HCT116 (cell line): ENCODE measurements at regions not wholly inside any gene's neighbourhood (a gene's known extent, or its start where the extent isn't known, plus 50 kb on each side); places are given as distances from the start of the nearest gene placed in this dataset.
A peak's percentile ranks its signal among the peaks of the same experiment; 100 is the strongest.

Source experiments
- ATAC-seq: fragments of 200-7000 bp; cut with Tn5 transposase; 2 replicates; pipeline ENCODE4 v1.9.1; 2020; ENCODE audit warnings: mild to moderate bottlenecking, moderate library complexity
- BruUV-seq: library from RNA; stranded (reverse); fragments of 400-500 nt; replicated peaks from 2 replicates; lab custom pipeline; 2021; lab: Mats Ljungman, UMichigan
- CTCF ChIA-PET: fragments of 300-600 bp; sonication (Branson Sonifier 250); formaldehyde crosslinking; loops from one replicate; lab custom pipeline; 2021; ENCODE audit warnings: antibody characterized with exemption; lab: Charles Lee
- POLR2A ChIA-PET: fragments of 300-600, 350-600 bp; sonication (Branson Sonifier 250); formaldehyde crosslinking; loops from one replicate; lab custom pipeline; 2021; ENCODE audit warnings: antibody characterized with exemption; lab: Charles Lee
- RAD21 ChIA-PET, 2 experiments: fragments of 300-600 bp; sonication (Branson Sonifier 250); formaldehyde crosslinking; loops; one replicate each; lab custom pipeline; 2023; ENCODE audit warnings: low total read pairs in 2 of 2; ENCODE audit not compliant: uncharacterized antibody in 2 of 2, unreplicated experiment in 2 of 2, low non-redundant PET in 1 of 2; lab: Charles Lee
- DNase-seq: peaks from one replicate; pipeline ENCODE4 v3.0.0-alpha.2; 2010; ENCODE audit warnings: low read depth, low spot score
- H2AFZ ChIP-seq: fragments of 200-600 bp; shearing (Covaris generic), sonication (generic); 2 replicates; pipeline ENCODE4 v1.6.1; 2017; ENCODE audit warnings: low read depth, mixed run types, mixed read lengths, antibody characterized with exemption, low read length; ENCODE audit not compliant: poor library complexity, severe bottlenecking
- H3K27ac ChIP-seq: 2 replicates; pipeline ENCODE4 v1.5.1; 2012; ENCODE audit warnings: low read depth, low read length
- H3K27me3 ChIP-seq: fragments of 200-600 bp; sonication (generic); 2 replicates; pipeline ENCODE4 v1.6.1; 2016; ENCODE audit warnings: mixed run types, low read length, mixed read lengths; ENCODE audit not compliant: insufficient read depth
- H3K36me3 ChIP-seq, 2 experiments: fragments of 200-500 bp in 1 of 2; fragments of 200-600 bp in 1 of 2; sonication (Bioruptor generic) in 1 of 2; sonication (generic) in 1 of 2; 2 replicates each; pipeline versions ENCODE4 v1.5.1 to v1.6.1; 2014 to 2016; ENCODE audit warnings: low read length in 2 of 2, inconsistent platforms in 1 of 2, mixed read lengths in 1 of 2, mixed run types in 1 of 2; ENCODE audit not compliant: insufficient read depth in 2 of 2, control insufficient read depth in 1 of 2
- H3K4me1 ChIP-seq, 2 experiments: fragments of 200-600 bp in 1 of 2; sonication (generic) in 1 of 2; 2 replicates each; pipeline versions ENCODE4 v1.5.1 to v1.6.1; 2012 to 2017; ENCODE audit warnings: low read length in 2 of 2, inconsistent platforms in 1 of 2, mild to moderate bottlenecking in 1 of 2, mixed read lengths in 1 of 2, mixed run types in 1 of 2, moderate library complexity in 1 of 2; ENCODE audit not compliant: insufficient read depth in 2 of 2, control insufficient read depth in 1 of 2
- H3K4me2 ChIP-seq: fragments of 200-600 bp; sonication (generic); 2 replicates; pipeline ENCODE4 v1.6.1; 2017; ENCODE audit warnings: mixed run types, low read length, mixed read lengths
- H3K4me3 ChIP-seq, 2 experiments: fragments of 200-600 bp in 1 of 2; sonication (generic) in 1 of 2; replicated peaks in 1 of 2; 2 replicates each; pipeline ENCODE4 v1.5.1; 2011 to 2016; ENCODE audit warnings: low read length in 2 of 2, control low read depth in 1 of 2, low read depth in 1 of 2, mild to moderate bottlenecking in 1 of 2, mixed read lengths in 1 of 2, mixed run types in 1 of 2
- H3K79me2 ChIP-seq: fragments of 200-600 bp; sonication (generic); 2 replicates; pipeline ENCODE4 v1.6.1; 2017; ENCODE audit warnings: mild to moderate bottlenecking, mixed run types, low read length, moderate library complexity, mixed read lengths; ENCODE audit not compliant: insufficient read depth
- H3K9ac ChIP-seq: fragments of 200-600 bp; sonication (generic); 2 replicates; pipeline ENCODE4 v1.6.1; 2016; ENCODE audit warnings: low read length, mixed read lengths
- H3K9me2 ChIP-seq: fragments of 200-600 bp; sonication (generic), shearing (Covaris generic); 2 replicates; pipeline ENCODE4 v1.6.1; 2017; ENCODE audit warnings: mixed run types, mild to moderate bottlenecking, moderate library complexity; ENCODE audit not compliant: insufficient read depth
- H3K9me3 ChIP-seq, 2 experiments: fragments of 200-500 bp in 1 of 2; fragments of 200-600 bp in 1 of 2; sonication (Bioruptor generic) in 1 of 2; sonication (generic) in 1 of 2; 2 replicates each; pipeline ENCODE4 v1.6.1; 2014 to 2017; ENCODE audit warnings: low read length in 2 of 2, mixed read lengths in 2 of 2, inconsistent platforms in 1 of 2, low read depth in 1 of 2, mild to moderate bottlenecking in 1 of 2, mixed run types in 1 of 2, moderate library complexity in 1 of 2; ENCODE audit not compliant: control insufficient read depth in 1 of 2, insufficient read depth in 1 of 2
- H4K20me1 ChIP-seq: fragments of 200-600 bp; sonication (generic), shearing (Covaris generic); 2 replicates; pipeline ENCODE4 v1.6.1; 2017; ENCODE audit warnings: mixed run types, mild to moderate bottlenecking, moderate library complexity; ENCODE audit not compliant: insufficient read depth
- CEBPB ChIP-seq: IDR thresholded peaks from 2 replicates; pipeline ENCODE4 v1.6.1; 2012; ENCODE audit warnings: low read depth
- TCF7L2 ChIP-seq: IDR thresholded peaks from 2 replicates; pipeline ENCODE4 v1.7.0; 2011; ENCODE audit warnings: borderline replicate concordance, inconsistent platforms; ENCODE audit not compliant: insufficient read depth, insufficient read length; ENCODE audit errors: extremely low read depth
- ZNF274 ChIP-seq: fragments of 200-500 bp; sonication (Bioruptor generic); IDR thresholded peaks from 2 replicates; pipeline ENCODE4 v1.6.1; 2014; ENCODE audit warnings: mild to moderate bottlenecking, low read depth, low read length, inconsistent platforms
- intact Hi-C: fragments of 100-400 bp; cut with micrococcal nuclease; formaldehyde crosslinking; loops from 2 replicates; pipeline ENCODE4 v1.10.0; 2022
- TF ChIP-seq, protein P1 (sequence below): IDR thresholded peaks from 2 replicates; pipeline ENCODE4 v1.6.1; 2012

DNA sequence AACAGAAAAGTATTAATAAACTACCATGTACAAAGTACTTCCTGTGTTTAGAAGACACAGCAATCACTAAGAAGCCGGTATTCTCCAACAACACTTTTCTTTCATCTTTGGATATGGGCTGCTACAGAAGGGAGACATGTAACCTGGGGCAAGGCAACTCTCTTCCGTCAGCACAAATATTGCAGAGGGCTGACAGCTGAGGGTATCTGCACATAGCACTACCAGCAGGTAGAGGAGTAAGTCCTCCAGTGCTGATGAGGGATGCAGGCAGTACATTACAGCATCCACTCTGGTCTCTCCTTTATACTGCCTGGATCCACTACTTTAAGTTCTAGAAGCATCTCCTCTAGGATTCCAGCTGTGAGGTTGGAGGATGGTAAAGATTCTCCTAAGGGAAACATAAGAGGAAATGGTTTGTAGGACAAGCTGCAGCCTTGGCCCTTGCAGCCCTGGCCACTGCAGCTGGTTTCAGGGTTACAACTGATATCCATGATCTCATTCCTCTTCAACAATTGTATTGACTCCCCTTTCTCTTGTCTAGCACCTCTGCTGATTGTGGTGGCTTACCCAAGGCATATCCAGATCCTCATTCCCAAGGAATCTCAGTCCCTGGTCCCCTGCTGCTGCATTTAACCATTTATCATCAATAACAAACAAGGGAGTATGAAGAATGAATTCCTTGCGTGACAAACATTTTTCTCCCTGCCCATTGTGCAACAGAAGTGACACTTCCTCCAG is 110.7 kb upstream of the ADGRF1 start:
- RAD21 ChIA-PET: no interaction called here
- H3K9me2 ChIP-seq: no peaks in the 10 kb centered on the region
- DNase-seq: no peak
- no peaks in the 10 kb centered on the region for H3K79me2 ChIP-seq
- H3K4me2 ChIP-seq: 0 out of 2 replicates have a peak overlapping the region, but pooled peaks have one; percentile 11
- no peaks in the 10 kb centered on the region for H3K27me3 ChIP-seq
- BruUV-seq: no TSS peak
- H2AFZ ChIP-seq: no peak overlapping the region
- TF ChIP-seq TCF7L2 (no peak), CEBPB (0 out of 2 replicates have a peak, but pooled peaks have one; percentile 19), ZNF274 (no peak)
- TF ChIP-seq, all 23 proteins: peak for 1
- Histone ChIP-seq H3K9ac (no peak overlapping the region), H3K9me3 (no peaks in the 10 kb centered on the region), H3K4me3 (no peak overlapping the region), H3K36me3 (no peaks in the 10 kb centered on the region), H4K20me1 (no peaks in the 10 kb centered on the region), H3K27ac (no peak overlapping the region), H3K4me1 (peaks cover 0 to 21% of the 10 kb centered on the region in 2 experiments; a peak in 2 of 4 replicates)
- ChIA-PET CTCF (no interaction called here), POLR2A (no interaction called here)
- ATAC-seq: peak; percentile 46; the same call in 1 of the 2 replicates
- intact Hi-C loops: no loop called here

DNA sequence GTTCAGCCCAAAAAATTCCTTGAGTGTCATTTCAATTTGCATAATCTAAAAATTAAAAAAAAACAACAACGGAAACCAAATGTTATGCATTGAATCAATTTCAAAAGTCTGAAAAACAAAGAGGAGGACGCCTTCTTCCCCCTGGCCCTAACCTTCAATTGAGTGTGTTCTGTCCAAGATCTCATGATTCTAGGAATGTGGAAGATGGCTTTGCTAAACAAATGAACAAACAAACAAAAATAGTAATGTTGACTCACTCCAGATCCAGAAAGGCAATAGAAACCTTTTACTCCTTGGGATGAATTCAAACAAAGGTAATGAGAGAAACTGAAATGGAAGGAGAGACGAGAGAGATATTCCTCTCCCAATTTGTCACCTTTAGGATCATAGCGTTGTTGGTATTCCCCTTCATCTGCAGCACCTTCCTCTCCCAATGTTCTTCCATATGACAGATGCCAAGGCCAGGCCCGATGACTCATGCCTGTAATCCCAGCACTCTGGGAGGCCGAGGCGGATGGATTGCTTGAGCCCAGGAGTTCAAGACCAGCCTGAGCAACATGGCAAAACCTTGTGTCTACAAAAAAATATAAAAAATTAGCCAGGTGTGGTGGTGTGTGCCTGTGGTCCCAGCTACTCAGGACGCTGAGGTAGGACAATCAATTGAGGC is 109.2 kb upstream of the ADGRF1 start:
- TF ChIP-seq, protein P1, sequence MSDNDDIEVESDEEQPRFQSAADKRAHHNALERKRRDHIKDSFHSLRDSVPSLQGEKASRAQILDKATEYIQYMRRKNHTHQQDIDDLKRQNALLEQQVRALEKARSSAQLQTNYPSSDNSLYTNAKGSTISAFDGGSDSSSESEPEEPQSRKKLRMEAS: 0 out of 2 replicates have a peak, but pooled peaks have one; percentile 19
- TF ChIP-seq CEBPB: no peak
- TF ChIP-seq, all 23 proteins: peak for 1
- Histone ChIP-seq H4K20me1 (no peaks in the 10 kb centered on the region), H3K4me2 (no peak overlapping the region), H2AFZ (no peak overlapping the region), H3K27me3 (no peaks in the 10 kb centered on the region), H3K4me3 (no peak overlapping the region), H3K79me2 (no peaks in the 10 kb centered on the region), H3K4me1 (peaks cover 0 to 21% of the 10 kb centered on the region in 2 experiments; a peak in 2 of 4 replicates), H3K9ac (no peak overlapping the region), H3K27ac (no peak overlapping the region), H3K9me2 (no peaks in the 10 kb centered on the region), H3K9me3 (no peaks in the 10 kb centered on the region), H3K36me3 (no peaks in the 10 kb centered on the region)
- intact Hi-C loops: no loop called here
- RAD21 ChIA-PET: no interaction called here
- DNase-seq (no peak), ATAC-seq (0 out of 2 replicates have a peak, but pooled peaks have one; percentile 36)
- CTCF ChIA-PET: no interaction called here
- POLR2A ChIA-PET: no interaction called here
- BruUV-seq: no TSS peak
